ENCODE measurements at regions not wholly inside any gene's neighbourhood (a gene's known extent, or its start where the extent isn't known, plus 50 kb on each side); places are given as distances from the start of the nearest gene placed in this dataset.

DNA sequence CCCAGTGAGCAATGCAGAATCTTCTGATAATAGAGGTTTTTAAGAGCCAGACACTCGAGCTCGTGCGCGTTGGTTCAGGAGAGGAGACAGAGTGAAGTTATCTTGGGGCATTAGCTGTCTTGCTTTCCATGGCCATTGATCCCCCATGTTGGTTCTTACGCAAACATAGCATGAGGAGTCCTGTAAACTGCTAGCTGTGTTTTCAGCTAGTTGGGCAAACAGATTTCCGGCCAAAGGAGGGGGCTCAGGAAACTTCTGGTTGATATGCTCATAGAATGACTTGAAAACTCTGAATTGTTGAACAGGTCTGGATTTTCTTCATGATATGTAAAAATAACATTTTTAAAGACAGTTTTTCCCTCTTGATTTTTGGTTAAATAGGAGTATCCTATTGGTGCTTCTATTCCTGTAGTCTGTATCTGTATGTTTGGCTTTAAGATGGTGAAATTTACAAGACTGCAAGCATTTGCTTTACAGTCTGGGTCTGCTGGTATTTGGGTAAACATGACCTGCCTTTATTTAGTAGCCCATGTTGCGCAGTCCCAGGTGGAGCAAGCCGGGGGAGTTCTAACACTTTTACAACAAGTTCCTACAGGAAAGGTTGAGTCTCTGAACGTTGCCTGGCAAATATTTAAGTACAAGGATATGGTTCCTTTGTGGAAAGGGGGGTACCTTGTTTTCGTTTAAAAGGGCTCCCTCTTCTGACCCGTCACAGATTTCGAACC lies 218.4 kb upstream of the KCND2 start:
- H3K27ac ChIP-seq (ENCODE audit: insufficient read depth, low read length) = peak overlapping the region; percentile 99
- no peak overlapping the region for H2AK9ac ChIP-seq (replicated peaks; ENCODE audit: low read depth, low read length, poor library complexity)
- no peak overlapping the region for H3K4me3 ChIP-seq (ENCODE audit: insufficient read depth, low read depth, low read length)
- ChIA-PET CTCF (no interaction called here), POLR2A (ENCODE audit: unreplicated experiment) (no interaction called here)
- no peaks in the 10 kb centered on the region for H4K20me1 ChIP-seq (ENCODE audit: insufficient read depth, low read length)
- peak overlapping the region; percentile 1 for H2AFZ ChIP-seq (replicated peaks; ENCODE audit: low read length, poor library complexity)
- peak overlapping the region; percentile 85 for H3K14ac ChIP-seq (replicated peaks; ENCODE audit: low read depth, low read length)
- peak overlapping the region; percentile 99 for H2BK120ac ChIP-seq (ENCODE audit: low read depth, low read length)
- in situ Hi-C loops (cut with MboI; ENCODE audit: low sequenced_read_pairs) (no loop called here), intact Hi-C loops (cut with micrococcal nuclease) (loop anchor here (5.0 to 10.0 kb wide), 2 partner anchors 90 to 117 kb away; no protein-coding TSS in a partner anchor), dilution Hi-C loops (cut with HindIII; ENCODE audit: low sequenced_read_pairs, unreplicated experiment) (no loop called here)
- H3K9me1 ChIP-seq (ENCODE audit: insufficient read depth, low read length) = 0 out of 2 replicates have a peak, but pooled peaks cover 3% of the 10 kb centered on the region
- TF ChIP-seq CEBPB (IDR thresholded peaks at IDR 0.05; ENCODE audit: low read depth, low read length) = 0 out of 2 replicates have a peak, but pooled peaks have one; percentile 2
- TF ChIP-seq NFE2L2 (IDR thresholded peaks at IDR 0.05; ENCODE audit: low read depth, low read length) = no peak
- no peaks in the 10 kb centered on the region for H3K79me1 ChIP-seq (ENCODE audit: low read depth in 1 of 2, low read length in 2 of 2)
- H3K56ac ChIP-seq (ENCODE audit: extremely low read depth, insufficient read depth, low read length) = peak overlapping the region; percentile 92; the same call in 1 of the 2 replicates
- BruUV-seq (replicated peaks) = no TSS peak
- no peak for DNase-seq
- H4K8ac ChIP-seq (ENCODE audit: low read depth in 2 of 2, low read length in 2 of 2) = peak overlapping the region; percentile 91 to 98
- H3K4me2 ChIP-seq (ENCODE audit: low read depth, low read length) = no peak overlapping the region; the same call in 1 of the 2 replicates
- no peak for ATAC-seq (ENCODE audit: low read depth)
- peak overlapping the region; percentile 97 for H2AK5ac ChIP-seq (ENCODE audit: low read depth, low read length)
- peak overlapping the region; percentile 100 for H4K5ac ChIP-seq (ENCODE audit: low read depth, low read length)
- no CpG with 5 or more reads among the region's 12 CpGs for WGBS, 2 experiments (ENCODE audit: extremely low coverage in 2 of 2, insufficient read length in 1 of 2)
- no peak overlapping the region for H3K9ac ChIP-seq (ENCODE audit: low read depth, low read length)
- H3K9me3 ChIP-seq (ENCODE audit: control insufficient read depth, insufficient read depth, low read length) = no peaks in the 10 kb centered on the region
- H3K4ac ChIP-seq (ENCODE audit: low read depth, low read length) = peak overlapping the region; percentile 97
- H3K4me1 ChIP-seq (ENCODE audit: control insufficient read depth, insufficient read depth, low read length) = peaks cover 23% of the 10 kb centered on the region
- H3K18ac ChIP-seq (ENCODE audit: low read depth, low read length) = peak overlapping the region; percentile 99
- peak overlapping the region; percentile 95 for H2BK15ac ChIP-seq (ENCODE audit: low read depth, low read length)
- H3K36me3 ChIP-seq (ENCODE audit: control insufficient read depth, insufficient read depth, low read length) = no peaks in the 10 kb centered on the region
- H3K23ac ChIP-seq (ENCODE audit: low read depth, low read length) = peak overlapping the region; percentile 98
- H2BK5ac ChIP-seq (ENCODE audit: low read depth, low read length, poor library complexity, severe bottlenecking) = peak overlapping the region; percentile 100
- no peaks in the 10 kb centered on the region for H3K27me3 ChIP-seq (ENCODE audit: control insufficient read depth, insufficient read depth, low read length)
- H2BK20ac ChIP-seq (ENCODE audit: low read depth, low read length) = peak overlapping the region; percentile 98
- H4K91ac ChIP-seq (ENCODE audit: insufficient read depth, low read depth, low read length) = peak overlapping the region; percentile 98

Data from IMR-90 (cell line).